ENCODE measurements at regions not wholly inside any gene's neighbourhood (a gene's known extent, or its start where the extent isn't known, plus 50 kb on each side); places are given as distances from the start of the nearest gene placed in this dataset.

DNA sequence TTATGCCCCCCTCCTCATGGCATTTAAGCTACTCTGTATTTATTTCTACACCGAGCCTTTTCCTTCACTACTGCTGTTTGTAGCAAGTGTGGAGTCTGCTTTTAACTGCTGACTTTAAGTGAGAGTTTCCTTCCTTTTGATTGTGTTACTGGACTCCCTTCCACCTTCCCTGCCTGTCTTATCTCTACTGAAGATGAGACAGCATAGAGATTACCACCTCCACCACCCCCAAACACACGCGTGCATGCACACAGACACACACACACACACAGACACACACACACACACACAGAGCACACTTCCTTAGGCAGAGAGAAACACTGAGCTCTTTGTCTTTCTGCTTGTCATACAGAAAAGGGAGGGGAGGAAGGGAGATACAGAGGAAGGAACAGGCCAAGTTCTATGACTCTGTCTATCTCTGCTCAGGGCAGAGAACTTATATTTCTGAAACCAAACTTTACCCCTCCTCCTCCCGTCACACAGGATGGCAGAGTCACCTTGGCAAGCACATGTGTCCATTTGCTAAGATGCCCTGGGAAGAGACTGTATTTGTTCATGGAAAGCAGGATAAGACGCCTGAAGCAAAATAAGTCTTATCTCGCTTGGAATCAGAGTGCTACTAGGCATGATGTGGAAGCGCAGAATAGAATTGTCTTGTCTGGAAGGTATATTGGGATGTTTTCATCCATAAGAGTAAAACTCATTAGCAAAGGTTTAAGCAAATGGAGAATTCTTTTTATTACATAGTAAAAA, 81.8 kb upstream of the CAV2 start (continued):
- TF ChIP-seq SMARCB1 (IDR thresholded peaks at IDR 0.05; ENCODE audit: insufficient read length, low read depth) (no peak), NRF1 (conservative IDR thresholded peaks at IDR 0.05 in 1 of 2, IDR thresholded peaks at IDR 0.05 in 1 of 2) (0 out of 4 replicates have a peak, but pooled peaks of 1 of the 2 experiments have one; percentile 16), TBL1XR1 (IDR thresholded peaks at IDR 0.05; ENCODE audit: low read length in 2 of 2) (no peak), SRF (CRISPR knock-in tag; IDR thresholded peaks at IDR 0.05) (no peak), SIX5 (IDR thresholded peaks at IDR 0.05; ENCODE audit: borderline replicate concordance in 1 of 2, insufficient read depth in 1 of 2, low read depth in 1 of 2, low read length in 2 of 2) (no peak), ZNF551 (CRISPR knock-in tag; IDR thresholded peaks at IDR 0.05) (no peak), SUPT5H (IDR thresholded peaks at IDR 0.05) (no peak), MTF1 (CRISPR knock-in tag; IDR thresholded peaks at IDR 0.05; ENCODE audit: borderline replicate concordance) (no peak), NR2C1 (IDR thresholded peaks at IDR 0.05) (no peak), NR2C1 (tag; IDR thresholded peaks at IDR 0.05) (no peak), HMG20B (CRISPR knock-in tag; IDR thresholded peaks at IDR 0.05) (no peak), DIDO1 (tag; IDR thresholded peaks at IDR 0.05; ENCODE audit: low read depth) (peak; percentile 84; the same call in 1 of the 2 replicates), ZNF644 (tag; IDR thresholded peaks at IDR 0.05; ENCODE audit: low read depth) (no peak), ZNF175 (CRISPR knock-in tag; IDR thresholded peaks at IDR 0.05; ENCODE audit: low read depth) (peak; percentile 34; the same call in 1 of the 2 replicates), MAFK (IDR thresholded peaks at IDR 0.05; ENCODE audit: low read length) (peak; percentile 22; the same call in 1 of the 2 replicates)
- TF ChIP-seq, protein P1, sequence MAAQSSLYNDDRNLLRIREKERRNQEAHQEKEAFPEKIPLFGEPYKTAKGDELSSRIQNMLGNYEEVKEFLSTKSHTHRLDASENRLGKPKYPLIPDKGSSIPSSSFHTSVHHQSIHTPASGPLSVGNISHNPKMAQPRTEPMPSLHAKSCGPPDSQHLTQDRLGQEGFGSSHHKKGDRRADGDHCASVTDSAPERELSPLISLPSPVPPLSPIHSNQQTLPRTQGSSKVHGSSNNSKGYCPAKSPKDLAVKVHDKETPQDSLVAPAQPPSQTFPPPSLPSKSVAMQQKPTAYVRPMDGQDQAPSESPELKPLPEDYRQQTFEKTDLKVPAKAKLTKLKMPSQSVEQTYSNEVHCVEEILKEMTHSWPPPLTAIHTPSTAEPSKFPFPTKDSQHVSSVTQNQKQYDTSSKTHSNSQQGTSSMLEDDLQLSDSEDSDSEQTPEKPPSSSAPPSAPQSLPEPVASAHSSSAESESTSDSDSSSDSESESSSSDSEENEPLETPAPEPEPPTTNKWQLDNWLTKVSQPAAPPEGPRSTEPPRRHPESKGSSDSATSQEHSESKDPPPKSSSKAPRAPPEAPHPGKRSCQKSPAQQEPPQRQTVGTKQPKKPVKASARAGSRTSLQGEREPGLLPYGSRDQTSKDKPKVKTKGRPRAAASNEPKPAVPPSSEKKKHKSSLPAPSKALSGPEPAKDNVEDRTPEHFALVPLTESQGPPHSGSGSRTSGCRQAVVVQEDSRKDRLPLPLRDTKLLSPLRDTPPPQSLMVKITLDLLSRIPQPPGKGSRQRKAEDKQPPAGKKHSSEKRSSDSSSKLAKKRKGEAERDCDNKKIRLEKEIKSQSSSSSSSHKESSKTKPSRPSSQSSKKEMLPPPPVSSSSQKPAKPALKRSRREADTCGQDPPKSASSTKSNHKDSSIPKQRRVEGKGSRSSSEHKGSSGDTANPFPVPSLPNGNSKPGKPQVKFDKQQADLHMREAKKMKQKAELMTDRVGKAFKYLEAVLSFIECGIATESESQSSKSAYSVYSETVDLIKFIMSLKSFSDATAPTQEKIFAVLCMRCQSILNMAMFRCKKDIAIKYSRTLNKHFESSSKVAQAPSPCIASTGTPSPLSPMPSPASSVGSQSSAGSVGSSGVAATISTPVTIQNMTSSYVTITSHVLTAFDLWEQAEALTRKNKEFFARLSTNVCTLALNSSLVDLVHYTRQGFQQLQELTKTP (IDR thresholded peaks at IDR 0.05; ENCODE audit: low read depth in 1 of 2, partially characterized antibody in 2 of 2): peak in 1 of 2 experiments; percentile 62
- TF ChIP-seq, protein P2, sequence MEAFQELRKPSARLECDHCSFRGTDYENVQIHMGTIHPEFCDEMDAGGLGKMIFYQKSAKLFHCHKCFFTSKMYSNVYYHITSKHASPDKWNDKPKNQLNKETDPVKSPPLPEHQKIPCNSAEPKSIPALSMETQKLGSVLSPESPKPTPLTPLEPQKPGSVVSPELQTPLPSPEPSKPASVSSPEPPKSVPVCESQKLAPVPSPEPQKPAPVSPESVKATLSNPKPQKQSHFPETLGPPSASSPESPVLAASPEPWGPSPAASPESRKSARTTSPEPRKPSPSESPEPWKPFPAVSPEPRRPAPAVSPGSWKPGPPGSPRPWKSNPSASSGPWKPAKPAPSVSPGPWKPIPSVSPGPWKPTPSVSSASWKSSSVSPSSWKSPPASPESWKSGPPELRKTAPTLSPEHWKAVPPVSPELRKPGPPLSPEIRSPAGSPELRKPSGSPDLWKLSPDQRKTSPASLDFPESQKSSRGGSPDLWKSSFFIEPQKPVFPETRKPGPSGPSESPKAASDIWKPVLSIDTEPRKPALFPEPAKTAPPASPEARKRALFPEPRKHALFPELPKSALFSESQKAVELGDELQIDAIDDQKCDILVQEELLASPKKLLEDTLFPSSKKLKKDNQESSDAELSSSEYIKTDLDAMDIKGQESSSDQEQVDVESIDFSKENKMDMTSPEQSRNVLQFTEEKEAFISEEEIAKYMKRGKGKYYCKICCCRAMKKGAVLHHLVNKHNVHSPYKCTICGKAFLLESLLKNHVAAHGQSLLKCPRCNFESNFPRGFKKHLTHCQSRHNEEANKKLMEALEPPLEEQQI (IDR thresholded peaks at IDR 0.05): no peak; the same call in 1 of the 2 replicates
- TF ChIP-seq, protein P3, sequence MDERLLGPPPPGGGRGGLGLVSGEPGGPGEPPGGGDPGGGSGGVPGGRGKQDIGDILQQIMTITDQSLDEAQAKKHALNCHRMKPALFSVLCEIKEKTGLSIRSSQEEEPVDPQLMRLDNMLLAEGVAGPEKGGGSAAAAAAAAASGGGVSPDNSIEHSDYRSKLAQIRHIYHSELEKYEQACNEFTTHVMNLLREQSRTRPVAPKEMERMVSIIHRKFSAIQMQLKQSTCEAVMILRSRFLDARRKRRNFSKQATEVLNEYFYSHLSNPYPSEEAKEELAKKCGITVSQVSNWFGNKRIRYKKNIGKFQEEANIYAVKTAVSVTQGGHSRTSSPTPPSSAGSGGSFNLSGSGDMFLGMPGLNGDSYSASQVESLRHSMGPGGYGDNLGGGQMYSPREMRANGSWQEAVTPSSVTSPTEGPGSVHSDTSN (CRISPR knock-in tag; IDR thresholded peaks at IDR 0.05; ENCODE audit: low read depth): no peak
- TF ChIP-seq, protein P3 (tag; conservative IDR thresholded peaks at IDR 0.05; ENCODE audit: low read depth): 0 out of 2 replicates have a peak, but pooled peaks have one; percentile 28

Measured in K562 (cell line).